PC-3 (cell line): ENCODE measurements at regions not wholly inside any gene's neighbourhood (a gene's known extent, or its start where the extent isn't known, plus 50 kb on each side); places are given as distances from the start of the nearest gene placed in this dataset.

ENCODE experiments used
- ATAC-seq: fragments of 200-7000 bp; cut with Tn5 transposase; 2 replicates; pipeline ENCODE4 v1.9.1; 2020; ENCODE audit warnings: mild to moderate bottlenecking, moderate library complexity
- BruUV-seq: library from RNA; stranded (reverse); fragments of 400-500 nt; replicated peaks from 2 replicates; lab custom pipeline; 2021; lab: Mats Ljungman, UMichigan
- CTCF ChIA-PET: fragments of 300-600 bp; sonication (Branson Sonifier 250); formaldehyde crosslinking; loops from one replicate; lab custom pipeline; 2022; ENCODE audit warnings: antibody characterized with exemption; lab: Charles Lee
- POLR2A ChIA-PET: fragments of 300-600 bp; sonication (Branson Sonifier 250); formaldehyde crosslinking; loops from one replicate; lab custom pipeline; 2022; ENCODE audit warnings: antibody characterized with exemption; ENCODE audit not compliant: unreplicated experiment; lab: Charles Lee
- DNase-seq: peaks from one replicate; pipeline ENCODE4 v3.0.0-alpha.2; 2015
- H2AFZ ChIP-seq: fragments of 300-600 bp; sonication (generic); 2 replicates; pipeline ENCODE4 v1.6.0; 2016; ENCODE audit warnings: antibody characterized with exemption, low read length
- H3F3A ChIP-seq: fragments of 300-600 bp; sonication (generic); one replicate; pipeline ENCODE4 v1.6.0; 2017; ENCODE audit warnings: antibody characterized with exemption, low read length, control low read depth, mild to moderate bottlenecking; ENCODE audit not compliant: unreplicated experiment
- H3K27ac ChIP-seq: fragments of 300-600 bp; sonication (generic); 2 replicates; pipeline ENCODE4 v1.5.1; 2016; ENCODE audit warnings: mild to moderate bottlenecking, low read length
- H3K27me3 ChIP-seq: fragments of 300-600 bp; sonication (generic); 2 replicates; pipeline ENCODE4 v1.6.1; 2016; ENCODE audit warnings: low read length, mixed read lengths
- H3K36me3 ChIP-seq: fragments of 300-600 bp; sonication (generic); 2 replicates; pipeline ENCODE4 v1.6.1; 2016; ENCODE audit warnings: low read depth, mixed run types, low read length, mixed read lengths
- H3K4me1 ChIP-seq: fragments of 300-600 bp; sonication (generic); 2 replicates; pipeline ENCODE4 v1.5.1; 2016; ENCODE audit warnings: low read length; ENCODE audit not compliant: insufficient read depth
- H3K4me2 ChIP-seq: fragments of 300-600 bp; sonication (generic); 2 replicates; pipeline ENCODE4 v1.6.0; 2016; ENCODE audit warnings: low read length
- H3K4me3 ChIP-seq: fragments of 300-600 bp; sonication (generic); 2 replicates; pipeline ENCODE4 v1.5.1; 2016; ENCODE audit warnings: mild to moderate bottlenecking, low read length, mixed read lengths
- H3K79me2 ChIP-seq: fragments of 300-600 bp; sonication (generic); 2 replicates; pipeline ENCODE4 v1.6.1; 2017; ENCODE audit warnings: low read length, mixed read lengths
- H3K9ac ChIP-seq: fragments of 300-600 bp; sonication (generic); 2 replicates; pipeline ENCODE4 v1.6.0; 2016; ENCODE audit warnings: mild to moderate bottlenecking, low read length
- H3K9me2 ChIP-seq: fragments of 300-600 bp; sonication (generic); replicated peaks from 2 replicates; pipeline ENCODE4 v1.6.1; 2016; ENCODE audit warnings: mixed run types, low read length, mixed read lengths
- H3K9me3 ChIP-seq: fragments of 300-600 bp; sonication (generic); 2 replicates; pipeline ENCODE4 v1.6.1; 2016; ENCODE audit warnings: low read length, mixed read lengths
- H4K20me1 ChIP-seq: fragments of 300-600 bp; sonication (generic); 2 replicates; pipeline ENCODE4 v1.6.1; 2016; ENCODE audit warnings: low read length, mixed read lengths
- EZH2 ChIP-seq: fragments of 300-600 bp; sonication (generic); IDR thresholded peaks from one replicate; pipeline ENCODE4 v1.6.1; 2017; ENCODE audit warnings: antibody characterized with exemption, mild to moderate bottlenecking, low read length; ENCODE audit not compliant: unreplicated experiment
- EZH2phosphoT487 ChIP-seq: fragments of 300-600 bp; sonication (generic); IDR thresholded peaks from 2 replicates; pipeline ENCODE4 v1.6.1; 2018; ENCODE audit warnings: mild to moderate bottlenecking, antibody characterized with exemption, low read length, borderline replicate concordance
- intact Hi-C: fragments of 100-400 bp; cut with micrococcal nuclease; formaldehyde crosslinking; loops from 2 replicates; pipeline ENCODE4 v1.9.0; 2023
- TF ChIP-seq, protein P1 (sequence below): fragments of 300-600 bp; sonication (generic); conservative IDR thresholded peaks from 2 replicates; pipeline ENCODE4 v1.5.1; 2017; ENCODE audit warnings: antibody characterized with exemption, low read depth, mild to moderate bottlenecking, low read length

DNA sequence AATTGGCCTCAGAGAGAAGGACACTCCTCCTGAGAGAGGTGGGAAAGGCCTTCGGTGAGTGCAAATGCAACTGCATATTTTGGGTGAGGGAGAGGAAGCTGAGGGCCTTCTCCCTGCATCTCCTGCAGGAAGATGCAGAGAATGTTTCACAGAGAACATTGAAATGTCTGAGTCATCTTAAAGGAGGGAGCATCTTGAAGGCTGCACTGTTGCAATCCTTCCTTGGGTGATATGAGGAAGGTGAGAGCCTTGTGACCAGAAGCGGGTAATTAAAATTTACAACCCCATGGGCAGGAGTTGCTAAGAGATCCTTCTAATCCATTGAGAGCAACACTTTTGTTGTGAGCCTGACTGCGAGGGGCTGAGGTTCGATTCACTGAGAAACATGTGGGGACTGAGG is 375.7 kb upstream of the MARCKS start:
- DNase-seq (no peak), ATAC-seq (no peak)
- Histone ChIP-seq H3K9ac (no peak overlapping the region), H3K27ac (no peak overlapping the region), H3K9me2 (no peaks in the 10 kb centered on the region), H4K20me1 (no peaks in the 10 kb centered on the region), H3F3A (no peaks in the 10 kb centered on the region), H3K4me1 (no peaks in the 10 kb centered on the region), H3K9me3 (no peaks in the 10 kb centered on the region), H2AFZ (no peak overlapping the region), H3K36me3 (no peaks in the 10 kb centered on the region), H3K27me3 (no peaks in the 10 kb centered on the region), H3K4me3 (no peak overlapping the region), H3K79me2 (no peaks in the 10 kb centered on the region), H3K4me2 (no peak overlapping the region)
- ChIA-PET POLR2A (no interaction called here), CTCF (no interaction called here)
- TF ChIP-seq, protein P1, sequence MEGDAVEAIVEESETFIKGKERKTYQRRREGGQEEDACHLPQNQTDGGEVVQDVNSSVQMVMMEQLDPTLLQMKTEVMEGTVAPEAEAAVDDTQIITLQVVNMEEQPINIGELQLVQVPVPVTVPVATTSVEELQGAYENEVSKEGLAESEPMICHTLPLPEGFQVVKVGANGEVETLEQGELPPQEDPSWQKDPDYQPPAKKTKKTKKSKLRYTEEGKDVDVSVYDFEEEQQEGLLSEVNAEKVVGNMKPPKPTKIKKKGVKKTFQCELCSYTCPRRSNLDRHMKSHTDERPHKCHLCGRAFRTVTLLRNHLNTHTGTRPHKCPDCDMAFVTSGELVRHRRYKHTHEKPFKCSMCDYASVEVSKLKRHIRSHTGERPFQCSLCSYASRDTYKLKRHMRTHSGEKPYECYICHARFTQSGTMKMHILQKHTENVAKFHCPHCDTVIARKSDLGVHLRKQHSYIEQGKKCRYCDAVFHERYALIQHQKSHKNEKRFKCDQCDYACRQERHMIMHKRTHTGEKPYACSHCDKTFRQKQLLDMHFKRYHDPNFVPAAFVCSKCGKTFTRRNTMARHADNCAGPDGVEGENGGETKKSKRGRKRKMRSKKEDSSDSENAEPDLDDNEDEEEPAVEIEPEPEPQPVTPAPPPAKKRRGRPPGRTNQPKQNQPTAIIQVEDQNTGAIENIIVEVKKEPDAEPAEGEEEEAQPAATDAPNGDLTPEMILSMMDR = no peak
- TF ChIP-seq EZH2phosphoT487 (no peak), EZH2 (no peak)
- no TSS peak for BruUV-seq
- intact Hi-C loops = loop anchor here (10.0 kb wide), 1 partner anchor 697 kb away; no protein-coding TSS in a partner anchor

DNA sequence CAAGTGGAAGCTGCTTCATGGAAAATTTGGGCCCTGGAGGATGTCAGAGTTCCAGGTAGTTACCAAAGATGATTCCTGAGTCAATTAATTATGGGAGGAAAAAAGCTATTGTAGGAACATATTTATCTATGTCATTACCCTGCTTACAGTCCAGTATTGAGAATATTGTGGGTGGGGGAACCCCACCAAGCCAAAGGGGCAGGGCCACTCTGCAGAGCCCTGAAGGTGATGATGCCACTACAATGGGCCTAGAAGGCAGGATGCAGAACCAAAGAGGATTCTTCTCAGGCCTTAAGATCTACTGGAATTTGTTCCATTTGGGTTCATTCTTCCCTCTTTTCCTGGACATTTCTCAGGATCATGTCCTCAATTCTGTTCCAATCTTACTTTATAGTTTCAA is 375.2 kb upstream of the MARCKS start:
- Histone ChIP-seq H3K27me3 (no peaks in the 10 kb centered on the region), H3K79me2 (no peaks in the 10 kb centered on the region), H4K20me1 (no peaks in the 10 kb centered on the region), H2AFZ (no peak overlapping the region), H3K9me2 (no peaks in the 10 kb centered on the region), H3F3A (no peaks in the 10 kb centered on the region), H3K36me3 (no peaks in the 10 kb centered on the region), H3K4me2 (no peak overlapping the region), H3K4me1 (no peaks in the 10 kb centered on the region), H3K4me3 (no peak overlapping the region), H3K9ac (no peak overlapping the region), H3K9me3 (no peaks in the 10 kb centered on the region), H3K27ac (no peak overlapping the region)
- intact Hi-C loops = loop anchor here (10.0 kb wide), 1 partner anchor 697 kb away; no protein-coding TSS in a partner anchor
- BruUV-seq = no TSS peak
- ATAC-seq (no peak), DNase-seq (no peak)
- ChIA-PET POLR2A (no interaction called here), CTCF (no interaction called here)
- TF ChIP-seq EZH2phosphoT487 = no peak

GRCh38 chr6:113482771-113483170 is 374.4 kb upstream of the MARCKS start:
- ChIA-PET POLR2A (no interaction called here), CTCF (no interaction called here)
- Histone ChIP-seq H3K9ac (no peak overlapping the region), H2AFZ (no peak overlapping the region), H3F3A (no peaks in the 10 kb centered on the region), H3K79me2 (no peaks in the 10 kb centered on the region), H3K4me1 (no peaks in the 10 kb centered on the region), H3K4me3 (no peak overlapping the region), H3K9me2 (no peaks in the 10 kb centered on the region), H4K20me1 (no peaks in the 10 kb centered on the region), H3K27ac (no peak overlapping the region), H3K36me3 (no peaks in the 10 kb centered on the region), H3K9me3 (no peaks in the 10 kb centered on the region), H3K27me3 (no peaks in the 10 kb centered on the region), H3K4me2 (no peak overlapping the region)
- DNase-seq (no peak), ATAC-seq (no peak)
- no TSS peak for BruUV-seq
- TF ChIP-seq EZH2phosphoT487 (no peak), EZH2 (no peak)
- TF ChIP-seq, protein P1 = no peak
- intact Hi-C loops = loop anchor here (10.0 kb wide), 1 partner anchor 698 kb away; no protein-coding TSS in a partner anchor
